ENCODE measurements at regions not wholly inside any gene's neighbourhood (a gene's known extent, or its start where the extent isn't known, plus 50 kb on each side); places are given as distances from the start of the nearest gene placed in this dataset.

DNA sequence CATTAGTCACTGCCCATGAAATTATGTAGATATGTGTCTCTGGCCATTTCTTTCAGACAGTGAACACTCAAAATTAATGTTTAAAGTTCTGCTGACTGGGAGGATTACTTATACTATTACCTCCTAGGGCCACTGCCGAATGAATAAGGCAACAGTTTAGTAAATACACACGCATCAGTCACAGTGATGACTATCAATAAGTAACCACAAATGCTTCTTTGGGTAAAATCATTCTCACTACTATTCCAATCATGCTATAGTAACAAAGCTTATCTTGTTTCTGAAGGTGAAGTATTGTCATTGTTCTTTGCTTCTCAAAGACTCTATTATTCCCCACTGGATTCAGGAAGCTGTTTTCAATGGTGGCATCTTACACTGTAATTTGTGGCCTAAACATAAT is 478.8 kb downstream of the EPHA3 start:
- TF ChIP-seq, protein P1, sequence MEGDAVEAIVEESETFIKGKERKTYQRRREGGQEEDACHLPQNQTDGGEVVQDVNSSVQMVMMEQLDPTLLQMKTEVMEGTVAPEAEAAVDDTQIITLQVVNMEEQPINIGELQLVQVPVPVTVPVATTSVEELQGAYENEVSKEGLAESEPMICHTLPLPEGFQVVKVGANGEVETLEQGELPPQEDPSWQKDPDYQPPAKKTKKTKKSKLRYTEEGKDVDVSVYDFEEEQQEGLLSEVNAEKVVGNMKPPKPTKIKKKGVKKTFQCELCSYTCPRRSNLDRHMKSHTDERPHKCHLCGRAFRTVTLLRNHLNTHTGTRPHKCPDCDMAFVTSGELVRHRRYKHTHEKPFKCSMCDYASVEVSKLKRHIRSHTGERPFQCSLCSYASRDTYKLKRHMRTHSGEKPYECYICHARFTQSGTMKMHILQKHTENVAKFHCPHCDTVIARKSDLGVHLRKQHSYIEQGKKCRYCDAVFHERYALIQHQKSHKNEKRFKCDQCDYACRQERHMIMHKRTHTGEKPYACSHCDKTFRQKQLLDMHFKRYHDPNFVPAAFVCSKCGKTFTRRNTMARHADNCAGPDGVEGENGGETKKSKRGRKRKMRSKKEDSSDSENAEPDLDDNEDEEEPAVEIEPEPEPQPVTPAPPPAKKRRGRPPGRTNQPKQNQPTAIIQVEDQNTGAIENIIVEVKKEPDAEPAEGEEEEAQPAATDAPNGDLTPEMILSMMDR (IDR thresholded peaks at IDR 0.05; ENCODE audit: poor library complexity) = no peak
- no peak for TF ChIP-seq EZH2 (IDR thresholded peaks at IDR 0.05; ENCODE audit: borderline replicate concordance)

Data from hepatocyte (in vitro differentiated cells).